ENCODE measurements at regions not wholly inside any gene's neighbourhood (a gene's known extent, or its start where the extent isn't known, plus 50 kb on each side); places are given as distances from the start of the nearest gene placed in this dataset.
A peak's percentile ranks its signal among the peaks of the same experiment; 100 is the strongest.

DNA sequence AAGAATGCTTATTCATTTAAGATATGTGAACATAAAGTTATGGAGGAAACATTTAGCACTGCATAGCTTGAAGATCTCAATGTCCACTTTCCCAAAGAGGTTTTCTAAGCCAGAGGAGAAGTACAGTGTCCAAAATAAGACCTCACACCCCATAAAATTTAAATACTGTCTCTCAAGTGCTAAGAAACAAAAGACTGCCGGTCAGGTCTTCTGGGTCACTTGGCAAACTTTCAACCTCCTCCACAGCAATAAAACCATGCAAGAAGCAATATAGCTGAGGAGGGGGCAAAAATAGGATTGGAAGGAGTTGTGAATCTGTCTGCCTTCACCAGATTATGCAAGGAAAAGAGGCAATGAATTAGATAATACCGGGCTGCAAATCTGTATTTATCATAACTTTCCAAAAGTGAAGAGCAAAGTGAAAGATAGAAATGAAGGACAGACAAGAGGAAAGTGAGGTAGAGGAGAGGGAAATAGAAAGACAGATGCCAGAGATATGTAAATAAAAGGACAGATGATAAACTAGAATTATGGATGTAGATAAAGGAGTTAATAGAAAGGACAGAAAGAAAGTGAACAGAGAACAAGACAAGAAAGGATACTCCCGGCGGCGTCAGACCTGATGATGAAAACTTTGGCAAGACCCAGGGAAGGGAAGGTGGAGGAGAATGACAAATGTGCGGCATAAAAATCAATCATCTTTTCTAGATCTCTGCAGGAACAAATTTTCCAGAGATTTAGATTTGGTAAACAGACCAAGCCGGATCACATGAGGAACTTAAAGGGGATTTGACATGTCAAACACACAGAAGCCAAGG, 152.7 kb upstream of the FAM241A start:
- CTCF ChIA-PET = interaction anchor here (0.6 kb wide), 2 partner anchors 78 to 1453 kb away, joined by 3 read pairs; no protein-coding TSS in a partner anchor

DNA sequence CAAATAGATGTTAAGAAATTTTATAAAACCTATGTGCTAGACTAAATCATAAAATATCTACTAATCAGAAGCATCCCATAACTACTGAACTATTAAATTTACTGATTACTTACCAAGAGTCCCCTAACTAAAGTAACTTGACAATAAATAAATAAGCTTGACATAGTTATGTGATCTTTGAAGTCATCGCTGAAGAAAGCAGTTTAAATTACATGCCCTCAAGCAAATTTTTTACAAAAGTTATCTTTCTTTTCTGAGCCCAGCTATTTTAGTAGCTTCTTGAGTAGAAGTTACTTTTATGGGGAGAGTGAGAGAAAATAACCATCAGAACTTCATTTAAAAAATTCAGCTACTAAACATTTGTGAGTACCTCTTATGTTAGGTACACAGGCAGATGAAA, 150.9 kb upstream of the FAM241A start:
- CTCF ChIA-PET = no interaction called here
- DNase-seq (ENCODE audit: extremely low spot score) = no peak
- TF ChIP-seq FOXA1 (IDR thresholded peaks at IDR 0.05) (no peak), BHLHE40 (IDR thresholded peaks at IDR 0.05; ENCODE audit: borderline replicate concordance) (no peak), L3MBTL2 (conservative IDR thresholded peaks at IDR 0.05) (no peak), ZNF384 (IDR thresholded peaks at IDR 0.05) (peak; percentile 34; the same call in 1 of the 2 replicates), NFRKB (IDR thresholded peaks at IDR 0.05) (no peak), FOXM1 (IDR thresholded peaks at IDR 0.05; ENCODE audit: borderline replicate concordance) (no peak), SP1 (IDR thresholded peaks at IDR 0.05) (no peak), TARDBP (IDR thresholded peaks at IDR 0.05) (no peak), ARNT (IDR thresholded peaks at IDR 0.05) (no peak), HDGF (IDR thresholded peaks at IDR 0.05; ENCODE audit: borderline replicate concordance) (no peak), LEF1 (IDR thresholded peaks at IDR 0.05; ENCODE audit: borderline replicate concordance) (no peak), CTBP1 (IDR thresholded peaks at IDR 0.05; ENCODE audit: borderline replicate concordance) (peak; percentile 42; the same call in 1 of the 2 replicates), SUZ12 (IDR thresholded peaks at IDR 0.05) (no peak), ELF4 (IDR thresholded peaks at IDR 0.05) (no peak), FOXK2 (IDR thresholded peaks at IDR 0.05) (no peak)
- TF ChIP-seq, protein P1, sequence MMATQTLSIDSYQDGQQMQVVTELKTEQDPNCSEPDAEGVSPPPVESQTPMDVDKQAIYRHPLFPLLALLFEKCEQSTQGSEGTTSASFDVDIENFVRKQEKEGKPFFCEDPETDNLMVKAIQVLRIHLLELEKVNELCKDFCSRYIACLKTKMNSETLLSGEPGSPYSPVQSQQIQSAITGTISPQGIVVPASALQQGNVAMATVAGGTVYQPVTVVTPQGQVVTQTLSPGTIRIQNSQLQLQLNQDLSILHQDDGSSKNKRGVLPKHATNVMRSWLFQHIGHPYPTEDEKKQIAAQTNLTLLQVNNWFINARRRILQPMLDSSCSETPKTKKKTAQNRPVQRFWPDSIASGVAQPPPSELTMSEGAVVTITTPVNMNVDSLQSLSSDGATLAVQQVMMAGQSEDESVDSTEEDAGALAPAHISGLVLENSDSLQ (IDR thresholded peaks at IDR 0.05) = peak; percentile 84
- POLR2A ChIA-PET = no interaction called here

More for the DNA sequence above, 152.7 kb upstream of the FAM241A start:
- DNase-seq (ENCODE audit: extremely low spot score) = no peak
- TF ChIP-seq SUZ12 (IDR thresholded peaks at IDR 0.05) = no peak
- TF ChIP-seq TARDBP (IDR thresholded peaks at IDR 0.05) = no peak
- TF ChIP-seq, protein P1 (IDR thresholded peaks at IDR 0.05) = peak; percentile 60
- POLR2A ChIA-PET = interaction anchor here (0.5 kb wide), 1 partner anchor 46 kb away, joined by 3 read pairs; no protein-coding TSS in a partner anchor

DNA sequence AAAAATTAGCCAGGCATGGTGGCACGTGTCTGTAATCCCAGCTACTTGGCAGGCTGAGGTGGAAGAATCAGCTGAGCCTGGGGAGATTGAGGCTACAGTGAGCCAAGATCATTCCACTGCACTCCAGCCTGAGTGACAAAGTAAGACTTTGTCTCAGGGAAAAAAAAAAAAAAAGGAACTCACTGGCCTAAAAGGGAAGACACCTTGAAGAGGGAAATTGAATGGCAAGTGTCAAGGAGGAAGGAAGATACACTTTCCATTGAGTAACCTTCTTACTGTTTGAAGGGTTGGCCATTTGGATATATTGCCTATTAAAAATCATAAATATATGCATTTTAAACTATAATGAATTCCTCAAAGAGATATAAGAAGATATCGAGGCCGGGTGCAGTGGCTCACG, 147.5 kb upstream of the FAM241A start:
- ChIA-PET POLR2A (no interaction called here), CTCF (no interaction called here)
- no peak for DNase-seq (ENCODE audit: extremely low spot score)
- TF ChIP-seq NFRKB (IDR thresholded peaks at IDR 0.05) (no peak), L3MBTL2 (conservative IDR thresholded peaks at IDR 0.05) (no peak), FOXM1 (IDR thresholded peaks at IDR 0.05; ENCODE audit: borderline replicate concordance) (no peak), FOXA1 (IDR thresholded peaks at IDR 0.05) (no peak), HDGF (IDR thresholded peaks at IDR 0.05; ENCODE audit: borderline replicate concordance) (no peak), FOXK2 (IDR thresholded peaks at IDR 0.05) (no peak), SP1 (IDR thresholded peaks at IDR 0.05) (no peak), SUZ12 (IDR thresholded peaks at IDR 0.05) (no peak), CTBP1 (IDR thresholded peaks at IDR 0.05; ENCODE audit: borderline replicate concordance) (no peak), LEF1 (IDR thresholded peaks at IDR 0.05; ENCODE audit: borderline replicate concordance) (no peak), TARDBP (IDR thresholded peaks at IDR 0.05) (no peak), ZNF384 (IDR thresholded peaks at IDR 0.05) (no peak), BHLHE40 (IDR thresholded peaks at IDR 0.05; ENCODE audit: borderline replicate concordance) (no peak), ARNT (IDR thresholded peaks at IDR 0.05) (no peak), ELF4 (IDR thresholded peaks at IDR 0.05) (no peak)
- TF ChIP-seq, protein P1 (IDR thresholded peaks at IDR 0.05) = no peak

DNA sequence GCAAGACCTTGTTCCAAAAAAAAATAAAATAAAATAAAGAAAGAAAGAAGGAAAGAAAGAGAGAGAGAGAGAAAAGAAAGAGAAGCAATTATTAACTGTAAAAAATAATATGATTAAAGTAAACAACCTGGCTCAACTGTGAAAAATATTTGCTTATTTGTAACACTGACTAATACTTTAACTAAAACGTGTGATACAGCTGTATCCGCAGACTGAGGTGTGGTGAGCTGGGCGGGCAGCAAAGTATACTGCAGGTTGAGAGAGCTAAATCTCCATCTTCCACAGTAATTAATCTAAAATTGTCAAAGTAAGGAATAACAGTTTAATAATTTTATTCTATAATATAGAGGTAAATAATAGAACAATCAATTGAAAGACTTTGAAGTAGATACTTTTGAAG, 145.5 kb upstream of the FAM241A start:
- ChIA-PET POLR2A (no interaction called here), CTCF (no interaction called here)
- DNase-seq (ENCODE audit: extremely low spot score) = no peak
- TF ChIP-seq HDGF (IDR thresholded peaks at IDR 0.05; ENCODE audit: borderline replicate concordance) (no peak), FOXA1 (IDR thresholded peaks at IDR 0.05) (no peak), ELF4 (IDR thresholded peaks at IDR 0.05) (no peak), TARDBP (IDR thresholded peaks at IDR 0.05) (no peak), LEF1 (IDR thresholded peaks at IDR 0.05; ENCODE audit: borderline replicate concordance) (no peak), CTBP1 (IDR thresholded peaks at IDR 0.05; ENCODE audit: borderline replicate concordance) (no peak), ARNT (IDR thresholded peaks at IDR 0.05) (no peak), L3MBTL2 (conservative IDR thresholded peaks at IDR 0.05) (no peak), SUZ12 (IDR thresholded peaks at IDR 0.05) (no peak), SP1 (IDR thresholded peaks at IDR 0.05) (no peak), FOXM1 (IDR thresholded peaks at IDR 0.05; ENCODE audit: borderline replicate concordance) (no peak), FOXK2 (IDR thresholded peaks at IDR 0.05) (no peak), BHLHE40 (IDR thresholded peaks at IDR 0.05; ENCODE audit: borderline replicate concordance) (no peak), ZNF384 (IDR thresholded peaks at IDR 0.05) (no peak), NFRKB (IDR thresholded peaks at IDR 0.05) (no peak)
- TF ChIP-seq, protein P1 (IDR thresholded peaks at IDR 0.05) = no peak

DNA sequence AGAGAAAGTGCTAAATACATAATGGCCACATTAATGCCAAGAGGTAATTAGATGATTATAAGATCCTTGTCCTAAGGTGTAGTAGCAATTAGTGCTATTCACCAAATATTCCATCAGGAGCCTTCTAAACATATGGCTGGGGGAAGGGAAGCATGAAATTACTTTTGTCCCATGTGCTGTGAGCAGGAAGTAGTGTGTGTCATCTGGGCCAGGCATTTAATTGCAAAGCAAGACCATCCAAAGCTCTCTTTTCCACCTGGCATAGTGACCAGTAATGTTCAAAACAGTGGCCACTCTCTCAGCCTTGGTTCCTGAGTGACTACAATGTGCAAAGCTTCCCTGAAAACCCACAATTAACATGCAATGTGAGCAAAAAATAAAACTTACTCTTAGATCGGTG, 144.2 kb upstream of the FAM241A start:
- TF ChIP-seq NFRKB (IDR thresholded peaks at IDR 0.05) = no peak
- no peak for TF ChIP-seq ARNT (IDR thresholded peaks at IDR 0.05)
- no peak for TF ChIP-seq TARDBP (IDR thresholded peaks at IDR 0.05)
- TF ChIP-seq HDGF (IDR thresholded peaks at IDR 0.05; ENCODE audit: borderline replicate concordance) = no peak
- TF ChIP-seq SP1 (IDR thresholded peaks at IDR 0.05) = no peak
- TF ChIP-seq SUZ12 (IDR thresholded peaks at IDR 0.05) = no peak
- ChIA-PET CTCF (interaction anchor here (1.1 kb wide), 1 partner anchor 83 kb away, joined by 4 read pairs; no protein-coding TSS in a partner anchor), POLR2A (no interaction called here)
- no peak for DNase-seq (ENCODE audit: extremely low spot score)

All from HEK293T (cell line).